T follicular helper cell (primary cell): ENCODE measurements at regions not wholly inside any gene's neighbourhood (a gene's known extent, or its start where the extent isn't known, plus 50 kb on each side); places are given as distances from the start of the nearest gene placed in this dataset.

ENCODE experiments used
- DNase-seq: peaks from one replicate; pipeline ENCODE4 v3.0.0-alpha.2; 2020; ENCODE audit warnings: low read depth

GRCh38 chr6:14365393-14365792 is 247.8 kb downstream of the CD83 start:
- no peak for DNase-seq

- DNase-seq, result no peak
Observed at GRCh38 chr6:14366315-14366714, 248.7 kb downstream of the CD83 start.

- DNase-seq, result no peak
Observed at GRCh38 chr6:14366872-14367271, 249.3 kb downstream of the CD83 start.

- no peak for DNase-seq
Observed at GRCh38 chr6:14367296-14367695, 249.7 kb downstream of the CD83 start.

- no peak for DNase-seq
Observed at GRCh38 chr6:14369717-14370116, 252.1 kb downstream of the CD83 start.

GRCh38 chr6:14371530-14371929 is 254.0 kb downstream of the CD83 start:
- DNase-seq, result no peak

- DNase-seq, result no peak
Observed at GRCh38 chr6:14372734-14373489, 255.3 kb downstream of the CD83 start.

GRCh38 chr6:14373648-14374437 is 256.3 kb downstream of the CD83 start:
- no peak for DNase-seq

- no peak for DNase-seq
Observed at GRCh38 chr6:14375930-14376329, 258.4 kb downstream of the CD83 start.

- DNase-seq, result no peak
Observed at GRCh38 chr6:14379568-14379967, 262.0 kb downstream of the CD83 start.

- no peak for DNase-seq
Observed at GRCh38 chr6:14380086-14380820, 262.7 kb downstream of the CD83 start.

GRCh38 chr6:14380901-14381828 is 263.6 kb downstream of the CD83 start:
- no peak for DNase-seq

- DNase-seq, result no peak
Observed at GRCh38 chr6:14381829-14382677, 264.5 kb downstream of the CD83 start.

GRCh38 chr6:14382678-14383236 is 265.2 kb downstream of the CD83 start:
- DNase-seq, result no peak

GRCh38 chr6:14383393-14384174 is 266.0 kb downstream of the CD83 start:
- DNase-seq, result no peak

GRCh38 chr6:14384175-14384949 is 266.8 kb downstream of the CD83 start:
- no peak for DNase-seq

GRCh38 chr6:14386263-14386662 is 268.7 kb downstream of the CD83 start:
- no peak for DNase-seq

- DNase-seq, result no peak
Observed at GRCh38 chr6:14386668-14387067, 269.1 kb downstream of the CD83 start.

GRCh38 chr6:14388371-14388770 is 270.8 kb downstream of the CD83 start:
- no peak for DNase-seq
